GM19455 (cell line): ENCODE measurements at regions not wholly inside any gene's neighbourhood (a gene's known extent, or its start where the extent isn't known, plus 50 kb on each side); places are given as distances from the start of the nearest gene placed in this dataset.

Experiments
- ATAC-seq: cut with Tn5 transposase; IDR thresholded peaks from one replicate; pipeline ENCODE4 v1.9.1; 2021; ENCODE audit not compliant: unreplicated experiment

DNA sequence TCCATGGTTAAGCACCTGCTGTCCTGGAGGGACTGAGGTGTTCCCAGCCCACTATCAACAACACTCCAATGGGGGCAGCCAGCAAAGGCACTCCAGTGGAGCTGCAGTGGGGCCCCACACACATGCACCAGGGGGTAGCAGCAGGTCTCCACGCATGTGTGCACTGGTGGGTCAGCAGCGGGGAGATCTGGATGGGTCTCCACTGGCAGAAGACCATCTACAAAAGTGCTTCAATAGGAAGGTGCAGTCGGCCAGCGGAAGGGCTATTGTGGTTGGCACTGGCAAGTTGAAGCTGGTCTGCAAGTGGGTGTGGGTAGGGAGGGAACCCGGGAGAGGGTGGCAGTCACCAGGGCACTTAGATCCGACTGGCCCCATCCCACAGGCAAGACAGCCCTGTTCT lies 1355.4 kb downstream of the NSUN3 start:
- ATAC-seq, result no peak

DNA sequence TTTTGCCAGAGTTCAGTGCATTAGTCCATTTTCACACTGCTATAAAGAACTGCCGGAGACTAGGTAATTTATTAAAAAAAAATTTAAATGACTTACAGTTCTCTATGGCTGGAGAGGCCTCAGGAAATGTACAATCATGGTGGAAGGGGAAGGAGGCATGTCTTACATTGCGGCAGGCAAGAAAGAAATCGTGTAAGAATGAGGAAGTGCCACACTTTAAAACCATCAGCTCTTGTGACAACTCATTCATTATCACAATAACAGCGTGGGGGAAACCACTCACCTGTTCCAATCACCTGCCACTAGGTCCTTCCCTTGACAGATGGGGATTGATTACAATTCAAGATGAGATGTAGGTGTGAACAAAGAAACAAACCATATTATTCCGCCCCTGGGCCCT lies 1361.4 kb downstream of the NSUN3 start:
- no peak for ATAC-seq

DNA sequence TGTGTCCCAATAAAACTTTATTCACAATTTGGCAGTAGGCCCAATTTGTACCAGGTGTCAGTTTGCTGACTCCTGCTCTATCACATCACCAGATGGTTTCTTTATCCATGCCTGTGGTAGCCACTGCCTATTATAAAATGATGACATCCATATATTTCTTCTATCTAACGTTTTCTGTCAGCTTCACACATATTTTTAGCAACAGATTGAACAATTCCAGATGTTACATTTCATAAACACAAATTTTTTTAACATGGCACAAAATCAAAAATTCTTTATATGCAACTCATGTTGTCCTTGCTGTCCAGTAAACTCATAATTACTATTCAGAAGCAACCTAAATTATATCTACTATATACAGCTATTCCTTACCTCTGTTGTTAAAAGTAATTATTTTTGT lies 1371.6 kb downstream of the NSUN3 start:
- no peak for ATAC-seq

- ATAC-seq, result no peak
Observed at GRCh38 chr3:95437409-95437808, 1374.5 kb downstream of the NSUN3 start.

- no peak for ATAC-seq
Observed at GRCh38 chr3:95438274-95438673, 1375.4 kb downstream of the NSUN3 start.

DNA sequence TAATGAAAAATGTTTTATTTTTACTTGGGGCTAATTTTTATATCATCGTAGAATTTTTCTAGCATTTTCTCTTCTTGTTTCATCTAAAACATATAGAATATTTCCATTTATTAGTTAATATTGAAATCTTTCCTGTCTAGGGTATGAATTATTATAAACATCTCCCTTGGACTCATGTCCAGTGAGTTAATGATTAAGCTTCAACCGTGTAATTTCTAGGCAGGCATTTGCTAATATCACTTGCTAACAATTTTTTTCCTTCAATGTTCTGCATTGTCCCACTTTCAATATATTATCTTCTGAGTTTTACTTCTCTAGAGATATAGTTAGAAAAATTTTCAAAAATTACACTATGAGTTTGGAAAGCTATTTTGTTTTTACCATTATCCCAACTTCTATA lies 1371.6 kb upstream of the EPHA6 start:
- ATAC-seq, result no peak

GRCh38 chr3:95449841-95450240 lies 1364.6 kb upstream of the EPHA6 start:
- no peak for ATAC-seq

GRCh38 chr3:95453242-95453641 lies 1361.2 kb upstream of the EPHA6 start:
- ATAC-seq, result no peak

GRCh38 chr3:95456835-95457234 lies 1357.6 kb upstream of the EPHA6 start:
- ATAC-seq, result no peak

GRCh38 chr3:95459706-95460105 lies 1354.7 kb upstream of the EPHA6 start:
- ATAC-seq, result no peak

DNA sequence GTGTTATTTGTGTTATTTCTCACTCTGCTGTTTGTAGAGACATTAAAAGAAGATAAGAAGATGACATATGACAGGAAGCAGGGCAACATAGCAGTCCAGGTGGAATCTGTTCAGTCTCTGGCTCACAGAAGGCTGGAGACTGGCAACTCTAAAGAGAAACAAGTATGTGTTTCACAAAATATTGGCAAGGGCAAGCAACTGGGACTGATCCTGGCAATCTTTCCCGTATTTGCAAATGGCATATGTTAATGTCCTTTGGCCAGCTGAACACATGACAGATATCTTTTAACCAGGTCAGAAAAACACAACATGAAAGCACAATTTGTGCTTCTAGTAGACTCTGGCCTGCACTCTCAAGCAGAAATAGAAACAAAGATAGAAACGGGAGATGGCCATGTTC lies 1354.1 kb upstream of the EPHA6 start:
- no peak for ATAC-seq

DNA sequence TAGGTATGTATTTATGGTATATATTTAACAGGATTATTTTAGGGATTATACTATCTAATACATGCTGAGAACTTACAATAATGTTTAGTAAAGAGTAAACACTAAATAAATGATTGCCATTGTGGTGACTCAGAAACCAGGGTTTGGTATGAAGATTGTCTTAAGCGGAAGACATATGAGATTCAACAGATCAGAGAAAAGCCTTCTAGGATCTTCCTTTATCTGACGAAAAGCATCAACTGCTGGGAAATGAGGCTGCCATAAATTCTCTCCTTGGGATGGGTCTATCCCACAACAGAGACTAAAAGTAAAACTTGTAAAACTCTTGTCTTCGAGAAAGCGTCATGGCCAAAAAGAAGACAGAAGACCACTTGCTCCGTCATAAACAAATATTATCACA lies 1352.2 kb upstream of the EPHA6 start:
- no peak for ATAC-seq

GRCh38 chr3:95464346-95464745 lies 1350.0 kb upstream of the EPHA6 start:
- ATAC-seq, result no peak

DNA sequence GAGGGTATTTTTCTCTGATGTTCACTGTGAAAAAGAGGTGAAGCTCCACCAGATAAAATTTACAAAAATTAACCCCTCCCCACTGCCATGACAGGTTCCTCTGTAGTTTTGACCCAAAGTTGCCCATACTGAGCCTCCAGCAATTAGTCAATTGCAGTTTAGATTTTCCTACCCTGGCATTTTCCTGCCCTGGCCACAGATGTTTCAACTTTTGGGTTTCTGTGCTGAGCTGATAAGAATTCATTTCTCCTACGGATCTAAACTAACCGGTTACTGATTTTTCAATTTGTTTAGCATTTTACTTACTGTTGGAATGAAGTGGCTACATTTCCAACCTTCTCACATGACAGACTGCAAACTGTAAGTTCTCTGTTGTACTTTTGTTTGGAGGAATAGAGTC lies 1346.1 kb upstream of the EPHA6 start:
- no peak for ATAC-seq

GRCh38 chr3:95474338-95474737 lies 1340.1 kb upstream of the EPHA6 start:
- no peak for ATAC-seq

DNA sequence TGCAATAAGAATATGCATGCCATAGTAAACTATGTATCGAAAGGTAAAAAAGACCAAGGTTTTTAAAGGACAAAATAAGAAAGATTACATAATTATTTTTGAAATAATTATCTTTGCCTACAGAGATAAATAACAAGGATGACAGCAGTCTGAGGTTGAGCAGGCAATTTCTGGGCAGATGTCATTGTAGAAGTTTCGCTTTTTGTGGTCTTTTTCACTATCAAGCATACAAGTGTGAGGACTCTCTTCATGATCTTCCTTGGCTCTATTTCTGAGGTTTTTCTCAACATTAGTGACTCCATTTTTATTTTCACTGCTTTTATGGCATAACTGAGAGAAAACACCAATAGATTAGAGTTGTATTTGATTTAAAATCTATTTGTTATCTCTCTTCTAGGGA lies 1337.9 kb upstream of the EPHA6 start:
- ATAC-seq, result no peak

DNA sequence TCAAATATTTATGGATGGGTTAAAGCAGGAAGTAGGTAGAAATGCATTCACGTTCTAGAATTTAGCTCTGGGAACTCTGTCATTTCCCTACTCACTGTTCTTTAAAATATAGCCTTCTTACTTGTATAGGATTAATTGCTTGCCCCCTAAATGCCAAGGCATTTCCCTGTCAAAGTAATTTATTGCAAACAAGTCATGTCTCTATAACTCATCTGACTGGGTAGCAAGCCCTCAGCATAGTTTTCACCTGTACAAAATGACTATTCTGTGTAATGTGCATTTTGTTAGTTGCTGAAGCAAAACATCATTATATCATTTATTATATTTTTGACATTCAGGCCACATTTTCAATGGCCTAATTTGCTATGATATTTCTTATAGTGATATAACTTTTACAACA lies 1308.2 kb upstream of the EPHA6 start:
- no peak for ATAC-seq

DNA sequence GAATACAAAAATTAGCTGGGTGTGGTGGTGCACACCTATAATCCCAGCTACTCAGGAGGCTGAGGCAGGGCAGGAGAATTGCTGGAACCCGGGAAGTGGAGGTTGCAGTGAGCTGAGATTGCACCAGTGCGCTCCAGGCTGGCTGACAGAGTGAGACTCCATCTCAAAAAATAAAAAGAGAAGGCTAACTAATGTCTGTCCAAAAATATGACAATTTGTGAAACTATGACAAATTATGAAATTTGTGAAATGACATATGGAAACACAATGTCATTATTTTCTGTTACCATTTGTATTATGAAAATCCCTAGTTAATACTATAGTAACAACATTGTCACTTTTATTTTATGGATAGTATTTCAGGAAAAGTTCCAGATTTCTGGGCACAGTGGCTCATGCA lies 1306.3 kb upstream of the EPHA6 start:
- no peak for ATAC-seq

DNA sequence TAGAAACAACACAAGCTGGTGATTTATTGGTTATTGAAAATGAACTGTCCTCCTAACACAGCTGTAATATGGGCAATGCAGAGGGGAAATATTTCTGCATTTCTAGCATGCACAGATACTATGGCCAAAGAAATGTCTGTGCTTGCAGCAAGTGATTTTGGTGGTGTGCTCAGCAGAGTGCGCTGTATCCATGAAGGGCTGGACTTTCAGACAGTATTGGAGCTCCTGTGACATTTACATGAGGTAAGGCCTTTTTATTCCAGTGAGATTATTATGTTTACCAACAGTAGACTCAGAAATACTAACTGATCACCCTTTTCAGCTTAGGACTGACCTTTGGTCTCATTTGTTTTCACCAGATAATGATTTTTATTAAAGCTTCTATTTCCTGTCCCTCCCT lies 1302.6 kb upstream of the EPHA6 start:
- ATAC-seq, result no peak

GRCh38 chr3:95514260-95514659 lies 1300.1 kb upstream of the EPHA6 start:
- ATAC-seq, result no peak

DNA sequence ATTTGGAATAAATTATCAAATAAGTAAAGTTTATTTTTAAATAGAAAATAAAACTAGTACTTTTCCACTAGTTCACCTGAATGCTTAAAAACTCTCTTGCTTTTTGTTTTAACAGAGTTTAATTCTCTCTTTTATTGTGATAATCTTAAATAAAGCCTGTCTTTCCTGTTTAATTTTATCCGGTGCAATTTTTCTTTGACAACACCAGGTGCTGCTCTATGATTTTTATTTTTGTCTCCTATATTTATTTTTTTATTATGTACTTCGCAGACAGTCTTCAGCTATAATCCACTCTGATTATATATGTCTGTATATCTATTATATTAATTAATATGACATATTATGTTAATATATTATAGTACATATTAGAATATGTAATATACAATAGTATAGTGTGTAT lies 1293.0 kb upstream of the EPHA6 start:
- no peak for ATAC-seq

- no peak for ATAC-seq
Observed at GRCh38 chr3:95522449-95522848, 1291.9 kb upstream of the EPHA6 start.

DNA sequence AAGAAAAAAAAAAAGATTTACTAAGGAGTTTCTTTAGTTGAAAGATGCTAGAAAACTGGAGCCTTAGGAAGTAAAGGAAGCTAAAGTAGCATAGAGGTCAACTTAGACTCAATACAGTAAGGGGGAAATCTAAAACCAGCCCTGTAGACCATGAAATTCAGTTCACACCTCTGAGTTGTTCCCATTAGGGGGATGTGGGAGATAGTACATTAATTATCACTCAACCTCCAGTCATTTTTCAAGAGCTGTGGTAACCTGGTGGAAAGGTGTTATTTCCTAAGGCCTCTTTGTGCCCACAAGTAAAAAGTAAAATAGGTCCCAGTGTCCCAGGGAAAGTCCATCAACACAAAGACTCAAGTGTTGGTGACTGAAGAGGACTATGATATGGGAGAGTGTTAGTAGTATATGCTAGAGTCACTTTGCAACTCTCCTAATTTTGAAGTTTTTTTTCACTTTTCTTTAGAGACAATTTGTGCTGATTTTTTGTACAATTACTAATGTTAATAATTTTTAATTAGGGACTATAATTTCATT lies 1274.4 kb upstream of the EPHA6 start:
- ATAC-seq, result no peak

DNA sequence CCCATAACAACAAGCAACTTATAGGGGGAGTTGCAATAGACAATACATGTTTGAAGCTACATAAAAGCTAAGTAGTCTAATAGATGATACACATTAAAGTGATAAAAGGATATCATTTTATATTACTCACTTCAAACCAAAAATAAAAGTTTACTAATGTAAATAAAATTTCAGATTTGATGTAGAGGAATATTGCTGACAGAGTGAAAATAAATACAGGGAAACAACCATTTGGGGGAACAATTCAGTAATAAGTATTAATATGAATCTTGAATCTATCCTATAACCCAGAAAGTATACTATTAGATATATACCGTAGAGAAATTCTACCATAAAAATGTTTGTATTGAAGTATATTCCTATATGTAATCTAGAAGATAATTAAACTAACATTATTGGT lies 1248.9 kb upstream of the EPHA6 start:
- ATAC-seq, result no peak
